Forelimb muscle (tissue), 1 donor: ENCODE measurements at regions not wholly inside any gene's neighbourhood (a gene's known extent, or its start where the extent isn't known, plus 50 kb on each side); places are given as distances from the start of the nearest gene placed in this dataset.
"Not testable (repeated sequence)": the region's sequence is repeated elsewhere in the genome, so short reads cannot be mapped to it uniquely, and the experiment has no call there.

Experiments used
- DNase-seq: peaks from one replicate; pipeline ENCODE4 v3.0.0-alpha.2; 2013; ENCODE audit warnings: low read depth

DNA sequence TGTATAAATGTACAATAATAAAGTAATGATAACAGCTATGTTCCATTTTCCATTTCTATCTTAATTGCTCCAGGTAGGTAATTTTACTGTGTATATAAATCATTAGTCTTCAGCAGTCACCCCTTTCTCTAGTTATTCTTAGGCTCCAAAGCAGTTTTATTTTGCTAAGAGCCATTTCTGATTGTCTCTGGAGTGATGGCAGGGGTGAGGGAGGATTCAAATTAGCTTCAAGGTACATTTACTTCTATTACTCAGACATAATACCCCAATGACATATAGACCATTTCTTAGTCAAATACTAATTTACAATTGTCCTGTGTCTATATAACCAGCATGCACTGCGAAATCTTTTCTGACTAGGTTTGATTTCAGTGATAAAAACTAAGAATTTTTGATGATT lies 663.4 kb upstream of the PRMT6 start:
- DNase-seq = no peak

DNA sequence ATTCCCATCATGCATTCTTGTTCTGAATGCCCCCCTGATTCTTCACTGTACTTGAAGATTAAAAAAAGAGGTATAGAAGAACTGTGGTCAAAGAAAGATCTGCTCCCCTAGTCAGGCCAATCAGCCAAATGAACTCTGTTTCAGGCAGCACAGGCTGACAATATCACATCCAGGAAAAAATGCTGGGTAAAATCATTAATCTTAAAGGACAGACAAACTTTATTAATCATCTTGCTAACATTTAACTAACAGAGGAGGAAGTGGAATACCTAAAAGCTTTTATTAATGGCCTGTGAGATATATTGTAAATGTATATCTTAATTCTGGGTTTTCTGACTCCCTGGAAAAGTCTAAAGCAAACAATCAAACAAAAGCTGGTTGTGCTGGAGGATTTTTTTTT lies 660.5 kb upstream of the PRMT6 start:
- DNase-seq = no peak

DNA sequence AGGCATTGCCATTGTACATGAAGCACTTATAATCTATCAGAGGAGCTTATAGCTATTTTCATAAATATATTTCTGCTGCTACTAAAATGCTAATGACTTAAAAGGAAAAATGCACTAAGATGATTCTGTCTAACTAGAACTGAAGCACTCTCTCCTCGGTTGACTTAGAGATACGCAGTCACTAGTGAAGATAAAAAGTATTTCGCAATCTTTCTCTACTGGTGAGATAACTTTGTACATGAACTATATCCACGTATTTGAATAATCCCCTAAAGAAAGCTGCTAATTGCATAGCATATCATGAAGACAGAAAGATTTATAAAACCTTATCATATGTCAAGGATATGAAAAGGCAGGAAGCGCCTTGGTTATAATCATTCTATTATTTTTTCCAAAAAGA lies 658.1 kb upstream of the PRMT6 start:
- no peak for DNase-seq

DNA sequence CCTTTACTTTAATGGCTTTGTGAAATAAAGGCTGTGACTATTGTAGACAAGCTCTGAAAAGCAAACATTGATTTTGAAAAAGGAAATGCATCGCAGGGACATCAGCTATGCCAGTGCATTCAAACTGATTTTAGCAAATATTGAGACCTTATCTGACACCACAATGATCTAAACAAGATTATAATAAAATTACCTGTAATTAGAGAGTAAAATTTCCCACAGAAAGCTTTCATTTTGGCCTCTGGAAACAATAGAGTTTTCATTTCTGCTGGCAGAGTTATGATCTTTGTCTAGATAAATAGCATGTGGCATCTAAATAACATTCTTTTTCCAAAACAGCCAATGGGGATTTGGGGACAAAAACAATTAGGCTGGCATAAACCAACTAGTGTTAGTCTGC lies 650.4 kb upstream of the PRMT6 start:
- no peak for DNase-seq

DNA sequence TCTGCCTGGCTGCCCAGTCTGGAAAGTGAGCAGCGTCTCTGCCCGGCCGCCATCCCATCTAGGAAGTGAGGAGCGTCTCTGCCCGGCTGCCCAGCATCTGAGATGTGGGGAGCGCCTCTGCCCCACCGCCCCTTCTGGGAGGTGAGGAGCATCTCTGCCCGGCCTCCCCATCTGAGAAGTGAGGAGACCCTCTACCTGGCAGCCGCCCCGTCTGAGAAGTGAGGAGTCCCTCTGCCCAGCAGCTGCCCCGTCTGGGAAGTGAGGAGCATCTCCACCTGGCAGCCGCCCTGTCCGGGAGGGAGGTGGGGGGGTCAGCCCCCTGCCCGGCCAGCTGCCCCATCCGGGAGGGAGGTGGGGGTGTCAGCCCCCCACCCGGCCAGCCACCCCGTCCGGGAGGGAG lies 644.2 kb upstream of the PRMT6 start:
- DNase-seq = not testable (repeated sequence)

DNA sequence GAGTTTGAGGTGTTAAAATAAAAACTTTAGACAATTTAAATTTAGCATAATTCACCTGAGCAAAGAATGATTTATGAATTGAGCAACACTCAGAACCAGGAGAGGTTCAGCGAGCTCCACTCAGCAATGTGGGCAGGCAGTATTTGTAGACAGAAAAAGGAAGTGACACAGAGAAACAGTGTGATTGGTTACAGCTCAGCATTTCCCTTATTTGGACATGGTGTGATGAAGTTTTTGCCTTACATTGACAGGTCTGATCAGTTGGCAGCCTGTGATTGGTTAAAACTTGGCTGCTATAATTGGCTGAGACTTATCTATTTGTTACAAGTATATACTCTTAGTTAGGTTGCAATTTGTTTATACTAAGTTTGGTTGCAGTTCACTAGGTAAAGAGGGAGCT lies 621.2 kb upstream of the PRMT6 start:
- DNase-seq = no peak

DNA sequence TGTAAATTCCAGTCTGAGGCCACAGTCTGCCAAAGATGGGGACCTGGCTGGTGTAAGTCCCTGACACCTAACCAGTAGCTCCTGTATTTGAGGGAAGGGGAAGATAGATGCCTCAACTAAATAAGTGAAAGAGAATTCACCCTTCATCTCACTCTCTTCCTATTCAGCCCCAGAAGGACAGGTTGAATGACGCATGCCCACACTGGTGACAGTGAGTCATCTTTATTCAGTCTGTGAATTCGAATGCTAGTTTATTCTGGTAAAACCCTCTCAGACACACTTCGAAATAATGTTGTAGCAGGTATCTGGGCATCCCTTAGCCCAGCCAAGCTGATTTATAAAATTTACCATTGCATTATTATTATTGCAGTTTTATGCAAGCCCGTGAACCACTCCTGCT lies 617.0 kb upstream of the PRMT6 start:
- DNase-seq = no peak

DNA sequence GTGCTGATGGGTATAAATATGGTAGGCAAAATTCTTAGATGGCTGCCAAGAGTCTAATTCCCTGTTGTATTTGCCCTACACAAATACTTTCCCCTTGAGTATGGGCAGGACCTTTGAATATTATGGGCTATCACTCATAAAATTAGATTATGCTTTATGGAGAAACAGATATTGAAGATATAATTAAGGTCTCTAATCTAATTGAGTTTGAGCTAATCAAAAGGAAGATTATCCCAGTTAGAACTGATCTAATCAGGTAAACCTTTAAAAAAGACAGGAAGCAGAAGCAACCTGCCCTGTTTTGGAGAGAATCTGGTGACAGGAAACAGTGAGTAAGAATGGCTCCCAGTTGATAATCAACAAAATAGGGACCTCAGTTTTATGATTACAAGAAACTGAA lies 609.0 kb upstream of the PRMT6 start:
- DNase-seq = no peak

DNA sequence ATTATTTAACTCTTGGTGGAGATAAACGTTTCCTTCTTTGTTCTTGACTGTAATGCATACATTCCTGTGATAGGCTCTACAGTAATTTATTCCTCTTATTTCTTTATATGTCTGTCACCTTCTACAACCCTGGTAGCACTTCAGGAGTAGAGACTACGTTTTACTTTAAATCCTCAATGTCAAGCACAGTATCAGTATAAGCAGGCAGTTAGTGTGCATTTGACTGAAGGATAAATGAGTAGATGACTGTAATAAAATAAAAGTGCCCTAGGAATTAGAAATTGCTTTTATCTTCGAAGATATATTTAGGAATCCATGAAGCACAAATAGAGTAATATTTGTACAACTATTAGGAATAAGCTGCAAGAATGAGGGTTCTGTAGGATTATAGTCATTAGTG lies 599.6 kb upstream of the PRMT6 start:
- DNase-seq = no peak

DNA sequence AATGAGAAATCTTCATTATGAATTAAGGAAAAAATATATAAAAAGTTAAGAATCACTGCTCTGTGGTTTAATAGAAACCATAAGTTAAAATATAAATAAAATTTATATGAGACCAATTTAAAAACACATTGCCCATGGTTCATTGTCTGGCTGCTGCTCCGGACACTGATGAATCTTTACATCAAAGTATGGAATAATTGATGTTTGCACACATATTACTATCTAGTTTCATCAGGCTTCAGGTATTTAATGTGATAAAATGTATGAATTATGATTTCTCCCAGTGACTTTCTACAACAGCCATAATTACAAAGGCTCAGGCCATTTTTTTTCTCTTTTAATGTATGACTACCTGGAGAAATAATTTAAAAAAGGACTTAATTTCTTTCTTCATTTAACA lies 599.1 kb upstream of the PRMT6 start:
- no peak for DNase-seq

DNA sequence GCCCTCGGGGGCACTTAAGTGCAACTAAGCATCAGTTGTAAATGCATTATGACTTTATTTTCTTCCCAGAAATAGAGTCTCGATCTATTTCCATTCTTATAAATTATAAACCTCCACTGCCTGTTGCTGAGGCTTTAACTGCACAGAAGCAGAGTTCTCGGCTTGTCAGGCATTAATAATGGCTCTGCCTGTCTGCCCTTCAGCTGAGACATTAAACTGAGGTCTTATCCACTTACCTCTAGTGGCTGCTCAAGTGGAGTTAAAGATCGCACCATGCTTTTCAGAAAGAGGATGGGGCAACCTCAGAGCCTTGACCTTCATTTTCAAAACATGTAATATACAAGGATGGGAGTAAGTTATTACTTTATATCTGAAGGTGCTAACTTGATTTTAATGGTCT lies 597.6 kb upstream of the PRMT6 start:
- DNase-seq = no peak

DNA sequence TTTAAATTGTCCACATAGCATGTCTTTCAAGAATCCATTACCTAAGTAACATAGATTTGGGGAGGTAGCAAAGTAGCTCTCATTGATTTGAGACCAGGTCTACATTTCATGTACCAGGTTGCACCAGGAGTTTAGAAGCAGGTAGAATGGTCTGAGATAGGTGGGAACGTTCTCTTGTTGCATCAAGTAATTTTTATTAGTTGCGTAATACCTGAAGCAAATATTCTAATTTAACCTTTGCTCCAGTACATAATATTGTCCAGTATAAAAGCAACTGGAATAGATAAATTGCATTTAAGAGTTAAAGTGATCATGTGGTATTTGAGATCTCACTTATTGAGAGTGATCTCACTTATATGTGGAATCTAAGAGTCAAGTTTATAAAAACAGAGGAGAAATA lies 597.1 kb upstream of the PRMT6 start:
- DNase-seq = no peak

DNA sequence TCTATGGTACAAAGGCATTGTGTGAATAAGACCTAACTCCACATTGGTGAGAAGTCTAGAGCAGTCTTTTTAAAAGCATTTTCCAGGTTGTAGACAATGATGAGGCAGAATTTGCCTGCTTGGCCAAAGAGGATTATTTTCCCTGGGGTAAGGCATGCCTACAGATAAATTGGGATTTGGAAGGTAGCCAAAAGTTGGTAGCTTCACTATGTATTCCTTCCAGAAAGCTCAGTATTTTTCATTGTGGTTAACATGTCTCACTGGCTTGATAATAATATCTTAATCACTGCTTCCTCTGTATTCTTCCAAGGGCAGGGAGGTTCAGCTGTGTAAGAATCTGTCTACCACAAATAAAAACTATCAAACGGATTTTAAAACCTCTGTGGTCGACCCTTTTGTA lies 590.8 kb upstream of the PRMT6 start:
- no peak for DNase-seq

DNA sequence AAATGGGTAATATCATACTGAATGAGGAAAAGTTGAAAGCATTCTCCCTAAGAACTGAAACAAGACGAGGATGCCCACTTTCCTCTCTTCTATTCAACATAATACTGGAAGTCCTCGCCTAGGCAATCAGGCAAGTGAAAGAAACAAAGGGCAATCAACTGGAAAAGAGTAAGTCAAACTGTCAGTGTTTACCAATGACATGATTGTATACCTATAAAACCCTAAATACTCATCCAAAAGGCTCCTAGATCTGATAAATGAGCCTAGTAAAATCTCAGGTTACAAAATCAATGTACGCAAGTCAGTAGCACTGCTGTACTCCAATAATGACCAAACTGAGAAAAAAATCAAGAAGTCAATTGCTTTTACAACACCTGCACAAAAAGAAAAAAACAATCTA lies 575.8 kb upstream of the PRMT6 start:
- DNase-seq = no peak

DNA sequence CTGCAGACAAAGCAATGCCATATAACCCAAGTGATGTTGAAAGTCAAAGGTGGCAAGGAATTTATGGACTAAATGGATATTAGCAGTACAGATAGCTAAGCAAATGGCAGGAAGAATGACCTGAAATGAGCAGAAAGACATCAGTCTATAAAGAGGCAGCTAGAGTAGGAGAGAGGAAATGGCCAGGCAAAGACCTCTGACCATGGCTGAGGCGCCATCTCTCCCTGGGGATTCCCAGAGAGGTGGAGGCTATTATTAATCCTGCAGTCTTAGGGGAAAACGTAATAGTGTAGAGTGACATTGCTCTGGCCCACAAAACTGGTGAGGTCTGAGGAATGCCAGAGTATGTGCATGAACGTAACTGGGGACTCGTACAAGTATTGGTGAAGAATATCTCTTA lies 563.6 kb upstream of the PRMT6 start:
- no peak for DNase-seq

DNA sequence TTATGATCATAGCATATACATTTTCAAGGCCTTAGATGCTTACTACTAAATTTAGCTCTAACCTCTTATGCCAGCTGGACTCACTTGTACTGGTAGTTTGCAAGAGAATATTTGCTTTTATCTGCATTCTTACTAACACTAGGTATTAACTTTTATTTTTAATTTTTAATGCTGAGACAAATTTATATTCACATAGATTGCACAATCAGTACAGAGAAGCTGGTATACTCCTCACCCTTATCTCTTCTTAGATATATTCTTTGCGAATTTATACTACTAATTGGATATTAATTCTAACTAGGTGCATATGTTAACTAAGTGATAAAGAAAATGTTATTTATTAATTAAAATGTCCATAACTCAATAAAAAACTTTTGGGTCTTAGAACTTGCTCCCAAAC lies 561.8 kb upstream of the PRMT6 start:
- no peak for DNase-seq

DNA sequence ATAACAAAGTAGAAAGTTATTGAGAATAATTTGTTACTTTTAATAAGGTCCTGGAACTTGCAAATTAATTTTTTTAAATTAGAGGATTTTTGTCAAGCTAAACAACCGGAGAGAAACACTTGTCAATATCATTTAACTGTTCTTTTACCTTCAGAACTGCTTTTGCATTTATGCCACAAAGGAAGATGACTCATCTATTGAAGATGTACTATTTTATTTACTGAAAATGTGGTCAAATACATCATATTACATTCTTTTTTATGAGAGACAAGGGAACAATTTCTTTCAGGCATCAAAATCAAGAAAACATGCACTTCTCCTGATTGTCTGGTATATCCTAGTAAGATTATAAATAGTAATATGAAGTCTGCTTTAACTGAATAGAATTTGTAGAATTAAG lies 558.2 kb upstream of the PRMT6 start:
- no peak for DNase-seq

DNA sequence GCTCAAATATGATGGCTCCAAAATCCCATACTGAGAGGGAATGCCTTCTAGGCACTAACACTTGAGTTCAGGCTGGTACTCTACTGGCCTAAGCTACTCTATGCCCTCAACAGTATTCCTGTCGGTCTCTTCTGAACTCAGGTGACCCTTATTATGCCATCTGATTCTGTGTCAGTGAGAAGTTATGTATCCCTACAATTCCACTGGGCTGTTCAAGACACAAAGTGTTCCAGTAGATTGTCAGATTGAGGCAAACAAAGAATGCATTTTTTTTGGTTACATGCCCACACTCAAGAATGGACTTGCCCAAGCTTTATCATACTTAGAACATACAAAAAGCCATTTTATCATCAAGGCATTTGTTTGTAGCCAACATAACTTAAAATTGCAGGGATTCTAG lies 553.8 kb upstream of the PRMT6 start:
- DNase-seq = no peak

DNA sequence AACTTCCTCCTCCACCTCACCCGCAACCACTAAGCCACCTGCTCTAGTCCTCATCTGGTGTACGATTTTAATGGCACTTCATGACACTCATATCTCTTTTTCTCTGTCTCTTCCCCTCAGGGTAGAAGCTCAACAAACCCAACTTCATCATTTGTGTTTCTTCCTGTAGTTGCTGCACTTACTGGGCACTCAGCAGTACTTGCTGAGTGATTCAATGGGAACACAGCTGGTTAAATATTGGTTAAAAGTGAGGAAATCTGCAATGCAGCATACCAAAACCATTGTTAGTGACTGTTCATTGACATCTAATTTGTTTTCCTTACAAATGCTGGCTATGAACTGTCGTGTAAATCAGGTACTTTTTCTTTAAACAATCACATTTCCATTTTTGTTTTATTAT lies 541.1 kb upstream of the PRMT6 start:
- DNase-seq = no peak

DNA sequence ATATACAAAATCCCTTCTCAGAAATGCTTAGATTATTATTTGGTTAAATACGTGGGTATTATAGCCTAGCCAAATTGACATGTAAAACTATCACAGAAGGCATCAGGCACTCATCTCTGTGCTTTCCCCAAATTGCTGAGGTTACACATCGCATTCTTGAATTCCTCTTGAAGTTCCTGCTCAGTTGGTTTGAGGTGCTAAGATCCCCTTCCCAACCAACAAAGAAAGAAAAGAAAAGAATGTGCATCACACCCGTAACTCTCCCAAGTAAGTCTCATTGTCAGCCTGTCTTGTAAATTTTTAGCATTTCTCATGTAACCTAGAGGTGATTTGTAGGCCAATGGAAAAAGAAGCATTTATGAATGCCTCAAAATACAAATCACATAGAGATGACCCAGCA lies 539.2 kb upstream of the PRMT6 start:
- DNase-seq = no peak

DNA sequence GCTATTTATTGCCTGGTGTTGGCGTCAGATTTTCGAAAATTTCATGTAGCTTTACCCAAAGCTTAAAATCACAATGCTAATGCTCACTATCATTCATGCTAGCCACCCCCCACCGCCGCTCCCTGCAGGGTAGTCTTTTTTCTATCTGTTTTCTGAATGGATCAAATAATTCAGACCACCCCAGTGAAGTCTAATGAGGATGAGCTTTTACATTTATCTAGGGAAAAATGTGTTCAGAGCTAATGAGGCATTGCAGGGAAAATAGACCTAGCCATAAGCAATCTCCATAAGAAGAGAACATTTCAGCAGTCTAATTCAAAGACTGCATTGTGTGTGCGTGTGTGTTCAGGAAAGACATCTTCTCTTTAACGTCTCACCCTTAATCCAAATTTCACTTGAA lies 533.0 kb upstream of the PRMT6 start:
- no peak for DNase-seq

DNA sequence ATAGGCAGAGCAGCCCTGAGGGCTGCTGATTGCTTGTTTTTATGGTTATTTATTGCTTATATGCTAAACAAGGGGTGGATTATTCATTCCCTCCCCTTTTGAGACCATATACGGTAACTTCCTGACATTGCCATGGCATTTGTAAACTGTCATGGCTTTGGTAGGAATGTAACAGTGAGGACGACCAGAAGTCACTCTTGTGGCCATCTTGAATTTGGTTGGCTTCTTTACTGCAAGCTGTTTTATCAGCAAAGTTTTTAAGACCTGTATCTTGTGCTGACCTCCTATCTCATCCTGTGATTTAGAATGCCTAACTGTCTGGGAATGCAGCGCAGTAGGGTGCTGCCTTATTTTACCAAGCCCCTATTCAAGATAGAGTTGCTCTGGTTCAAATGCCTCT lies 531.8 kb upstream of the PRMT6 start:
- DNase-seq = no peak

DNA sequence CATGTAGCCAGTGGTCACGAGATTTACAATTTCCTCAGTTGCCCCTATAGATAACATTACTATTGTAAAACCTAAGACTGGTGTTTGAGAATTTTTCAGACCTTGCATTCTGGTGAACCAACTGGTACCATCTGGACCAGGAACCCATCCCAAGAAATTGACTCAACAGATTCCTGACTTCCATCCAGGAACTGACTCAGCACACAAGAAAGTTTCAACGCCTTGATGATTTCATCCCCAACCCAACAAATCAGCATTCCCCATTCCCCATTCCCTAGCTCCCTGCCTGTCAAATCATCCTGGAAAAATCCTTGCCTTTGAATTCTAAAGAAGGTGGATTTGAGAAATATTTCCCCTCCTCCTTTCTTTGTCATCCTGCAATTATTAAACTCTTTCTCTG lies 529.8 kb upstream of the PRMT6 start:
- no peak for DNase-seq

DNA sequence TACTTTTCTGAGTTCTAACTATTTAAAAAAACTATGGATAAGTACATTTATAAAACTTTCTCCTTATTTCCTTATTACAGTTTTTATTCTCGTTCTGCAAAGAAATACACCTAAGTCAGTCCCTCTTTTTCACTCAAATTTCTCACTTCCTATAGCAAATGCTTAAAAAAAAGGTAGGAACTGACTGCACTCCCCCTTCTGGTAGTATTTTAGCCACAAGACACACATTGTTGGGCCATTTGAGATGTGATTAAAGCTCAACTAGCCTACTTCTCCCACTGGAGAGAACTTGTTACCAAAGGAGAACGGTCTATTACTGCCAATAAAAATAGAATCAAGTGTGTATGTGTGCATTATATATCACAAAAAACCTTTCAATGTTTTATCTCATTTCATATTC lies 521.9 kb upstream of the PRMT6 start:
- no peak for DNase-seq

DNA sequence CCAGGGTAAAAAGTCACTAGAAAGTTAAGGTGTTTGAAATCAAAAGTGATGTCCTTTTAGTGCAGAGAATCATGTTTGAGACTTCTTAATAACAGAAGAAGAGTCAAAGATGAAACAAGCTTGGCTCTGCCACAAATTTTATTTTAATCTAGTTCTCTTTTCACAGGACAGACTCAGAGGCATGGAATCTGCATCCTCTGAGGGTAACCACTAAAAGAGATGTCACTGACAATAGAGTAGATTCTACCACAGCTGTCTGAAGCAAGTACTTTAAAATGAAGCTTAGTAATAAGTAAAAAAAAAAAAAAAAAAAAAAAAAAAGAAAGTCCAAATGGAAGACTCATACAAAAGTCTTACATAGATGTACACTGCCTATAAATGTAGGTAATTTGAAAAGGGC lies 519.7 kb upstream of the PRMT6 start:
- DNase-seq = no peak
